GM19043 (cell line): ENCODE measurements at regions not wholly inside any gene's neighbourhood (a gene's known extent, or its start where the extent isn't known, plus 50 kb on each side); places are given as distances from the start of the nearest gene placed in this dataset.

Experiments
- ATAC-seq: cut with Tn5 transposase; IDR thresholded peaks from one replicate; pipeline ENCODE4 v1.9.1; 2021; ENCODE audit warnings: low read depth; ENCODE audit not compliant: unreplicated experiment

DNA sequence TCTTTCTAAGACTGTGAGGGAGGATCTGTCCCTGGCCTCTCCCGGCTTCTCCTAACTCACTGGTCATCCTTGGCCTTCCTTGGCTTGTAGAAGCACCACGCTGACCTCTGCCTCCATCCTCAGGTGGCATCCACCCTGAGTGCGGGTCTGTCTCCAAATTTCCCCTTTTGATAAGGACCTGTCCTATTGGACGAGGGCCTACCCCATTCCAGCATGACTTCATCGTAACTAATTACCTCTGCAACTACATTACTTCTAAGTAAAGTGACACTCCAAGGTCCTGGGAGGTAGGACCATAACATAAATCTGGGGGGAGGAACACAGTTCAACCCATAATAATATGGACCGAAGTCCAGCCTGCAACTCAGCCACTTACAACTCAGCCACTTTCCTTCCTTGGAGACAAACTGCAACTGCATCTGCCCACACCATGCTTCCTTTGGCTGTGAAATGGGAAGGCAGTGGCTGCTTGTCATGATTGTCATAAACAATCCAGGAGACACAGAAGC lies 229.6 kb upstream of the DIO3 start:
- no peak for ATAC-seq

DNA sequence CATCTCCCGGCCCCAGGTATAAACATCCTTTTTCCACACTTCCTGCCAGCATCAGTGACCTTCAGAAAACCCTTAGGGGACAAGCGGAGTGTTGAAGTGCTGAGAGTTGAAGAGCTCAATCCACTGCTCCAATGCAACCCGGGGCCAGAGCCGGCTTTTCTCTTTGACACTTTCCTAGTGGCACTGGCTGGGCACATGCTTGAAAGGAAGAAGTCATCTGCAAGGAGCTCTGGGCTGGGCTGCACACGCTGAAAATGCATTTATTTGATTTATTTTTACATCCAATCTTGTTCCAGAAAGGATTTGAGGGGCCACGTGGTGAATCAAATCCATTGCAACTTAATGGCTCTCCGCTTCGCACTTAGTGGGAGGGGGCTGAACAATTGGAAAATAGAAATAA lies 229.0 kb upstream of the DIO3 start:
- no peak for ATAC-seq

DNA sequence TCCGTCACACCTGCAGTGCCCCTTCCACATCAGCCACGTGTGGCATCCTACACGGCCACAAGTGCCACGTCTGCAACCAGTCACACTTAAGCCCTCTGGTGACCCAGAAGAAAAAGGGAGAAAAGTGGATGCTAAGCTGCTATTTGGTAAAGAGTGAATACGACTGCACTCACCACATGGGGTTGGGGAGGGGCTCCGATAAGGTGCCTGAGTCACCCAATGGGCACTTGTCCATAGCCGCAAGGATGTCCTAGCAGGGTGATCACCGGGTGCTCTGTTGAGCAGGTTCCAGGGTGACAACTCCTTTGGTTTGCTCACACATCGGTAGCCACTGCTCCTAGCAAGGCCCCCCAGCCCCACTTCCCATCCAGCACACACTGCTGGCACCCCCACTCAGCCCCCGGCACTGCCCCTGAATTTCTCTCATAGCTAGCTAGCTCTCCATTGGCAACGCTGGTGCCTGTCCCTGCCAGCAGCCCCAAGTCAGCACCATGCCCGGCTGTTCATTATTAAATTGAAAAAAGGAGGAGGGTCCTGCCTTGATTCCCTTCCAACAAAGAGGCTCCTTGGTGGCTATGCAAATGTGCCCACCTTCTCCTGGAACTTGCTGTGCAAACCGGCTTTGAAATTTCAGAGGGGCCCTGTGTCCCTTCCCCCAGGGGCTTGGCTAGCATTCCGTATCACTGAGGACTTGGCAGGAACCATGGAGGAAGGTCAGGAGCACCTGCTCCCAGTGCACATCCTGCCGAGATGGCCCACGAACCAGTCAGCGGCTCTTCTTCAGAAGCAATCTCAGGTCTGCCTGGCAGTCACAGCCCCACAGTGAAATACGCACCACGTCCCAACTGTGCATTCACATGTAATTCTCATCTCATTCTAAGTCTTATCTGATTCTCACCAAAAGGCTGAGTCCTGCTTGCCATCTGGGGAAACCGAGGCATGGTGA lies 227.7 kb upstream of the DIO3 start:
- no peak for ATAC-seq

DNA sequence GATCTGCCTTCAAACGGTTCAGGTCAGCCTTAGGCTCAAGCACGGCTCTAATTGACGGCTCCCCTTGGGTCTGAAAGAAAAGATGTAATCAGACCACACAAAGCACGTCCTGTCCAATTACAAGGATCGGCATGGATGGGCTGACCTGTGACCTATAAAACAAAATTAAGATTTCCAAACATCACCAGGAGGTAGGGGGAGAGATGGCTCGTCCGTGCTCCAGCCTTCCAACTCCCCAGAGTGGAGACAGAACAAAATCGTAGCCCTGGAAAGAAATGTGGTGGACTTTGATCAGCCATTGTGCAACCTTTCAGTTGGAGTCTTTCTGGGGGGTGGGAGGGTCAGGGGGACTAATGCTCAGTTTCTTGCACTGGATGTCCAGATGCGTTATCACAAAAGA lies 226.6 kb upstream of the DIO3 start:
- no peak for ATAC-seq

DNA sequence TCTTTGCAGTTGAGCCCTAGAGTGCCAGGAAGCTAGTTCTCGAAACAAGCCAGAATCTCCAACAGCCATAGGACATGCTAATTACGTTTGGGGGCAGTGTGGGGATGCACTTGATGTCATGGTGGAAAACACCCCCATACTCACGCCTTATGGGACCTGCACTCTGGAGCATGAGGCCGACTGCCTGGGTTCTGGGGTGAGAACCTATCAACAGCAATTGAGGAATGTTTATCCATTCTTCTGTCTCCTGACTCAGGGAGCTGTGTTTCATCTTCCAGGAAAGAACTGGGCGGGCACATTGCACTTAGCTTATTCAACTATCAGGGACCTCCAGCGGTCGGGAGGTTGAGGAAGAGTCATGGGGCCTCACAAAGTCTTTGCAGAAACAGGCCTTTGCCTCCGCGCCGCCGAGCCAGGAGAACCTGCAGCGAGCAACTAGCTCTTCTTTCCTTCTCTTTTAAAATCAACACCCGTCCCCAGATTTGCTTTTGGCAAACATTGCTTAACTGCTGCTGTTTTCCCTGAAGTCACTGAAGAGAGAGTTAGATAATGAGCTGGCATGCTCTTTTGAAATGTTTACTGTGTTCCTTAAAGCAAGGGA lies 226.1 kb upstream of the DIO3 start:
- ATAC-seq, result no peak

DNA sequence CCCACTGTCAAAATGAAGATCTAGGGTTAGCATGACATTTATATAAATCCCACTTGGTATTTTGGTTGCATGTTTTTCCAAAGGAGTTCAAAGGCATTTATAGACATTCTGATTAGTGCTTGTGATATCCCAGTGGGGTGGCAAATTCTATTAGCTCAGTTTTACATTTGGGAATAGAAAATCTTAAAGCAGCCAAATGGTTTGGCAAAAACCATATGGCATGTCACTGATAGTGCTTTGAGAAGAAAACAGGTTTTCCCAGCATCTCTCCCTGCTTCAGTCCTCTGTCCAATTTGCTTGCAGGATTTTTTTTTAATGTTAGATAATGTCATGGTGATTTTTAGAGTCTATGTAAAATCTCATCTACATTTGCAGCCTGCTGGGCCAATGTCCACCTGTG lies 225.1 kb upstream of the DIO3 start:
- ATAC-seq, result no peak

DNA sequence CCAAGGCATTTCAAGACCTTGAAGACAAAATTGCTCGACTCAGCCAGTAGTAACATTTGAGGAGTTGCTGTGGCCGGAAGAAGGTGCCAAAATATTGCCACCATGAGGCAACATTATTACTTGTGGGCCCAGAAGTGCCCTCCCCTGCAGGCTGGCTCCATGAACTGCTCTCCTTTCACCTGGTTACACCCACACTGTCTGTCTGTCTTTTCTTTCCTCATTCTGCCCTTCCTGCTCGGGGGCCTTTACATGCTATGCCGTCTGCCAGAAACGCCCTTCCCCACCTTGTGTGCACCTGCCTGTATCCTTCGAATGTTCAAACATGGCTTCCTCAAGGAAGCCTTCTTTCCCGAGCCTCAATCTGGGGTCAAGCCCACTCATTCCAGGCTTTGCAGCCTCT lies 224.2 kb upstream of the DIO3 start:
- ATAC-seq, result no peak

DNA sequence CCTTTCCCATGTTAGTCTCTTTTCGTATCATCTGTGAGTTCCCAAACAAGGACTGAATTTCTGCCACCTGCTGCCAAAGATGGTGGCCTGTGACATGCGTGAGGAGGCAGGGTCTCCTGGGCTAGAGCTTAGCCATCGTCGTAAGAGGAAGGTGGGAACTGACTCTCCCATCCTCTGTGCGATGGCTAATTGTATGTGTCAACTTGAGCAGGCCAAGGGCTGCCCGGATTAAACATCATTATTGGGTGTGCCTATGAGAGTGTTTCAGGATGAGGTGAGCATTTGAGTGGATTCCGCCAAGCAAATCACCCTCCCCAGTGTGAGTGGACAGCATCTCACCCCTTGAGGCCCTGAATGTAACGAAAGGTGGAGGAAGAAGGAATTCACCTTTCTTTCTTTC lies 220.7 kb upstream of the DIO3 start:
- no peak for ATAC-seq

DNA sequence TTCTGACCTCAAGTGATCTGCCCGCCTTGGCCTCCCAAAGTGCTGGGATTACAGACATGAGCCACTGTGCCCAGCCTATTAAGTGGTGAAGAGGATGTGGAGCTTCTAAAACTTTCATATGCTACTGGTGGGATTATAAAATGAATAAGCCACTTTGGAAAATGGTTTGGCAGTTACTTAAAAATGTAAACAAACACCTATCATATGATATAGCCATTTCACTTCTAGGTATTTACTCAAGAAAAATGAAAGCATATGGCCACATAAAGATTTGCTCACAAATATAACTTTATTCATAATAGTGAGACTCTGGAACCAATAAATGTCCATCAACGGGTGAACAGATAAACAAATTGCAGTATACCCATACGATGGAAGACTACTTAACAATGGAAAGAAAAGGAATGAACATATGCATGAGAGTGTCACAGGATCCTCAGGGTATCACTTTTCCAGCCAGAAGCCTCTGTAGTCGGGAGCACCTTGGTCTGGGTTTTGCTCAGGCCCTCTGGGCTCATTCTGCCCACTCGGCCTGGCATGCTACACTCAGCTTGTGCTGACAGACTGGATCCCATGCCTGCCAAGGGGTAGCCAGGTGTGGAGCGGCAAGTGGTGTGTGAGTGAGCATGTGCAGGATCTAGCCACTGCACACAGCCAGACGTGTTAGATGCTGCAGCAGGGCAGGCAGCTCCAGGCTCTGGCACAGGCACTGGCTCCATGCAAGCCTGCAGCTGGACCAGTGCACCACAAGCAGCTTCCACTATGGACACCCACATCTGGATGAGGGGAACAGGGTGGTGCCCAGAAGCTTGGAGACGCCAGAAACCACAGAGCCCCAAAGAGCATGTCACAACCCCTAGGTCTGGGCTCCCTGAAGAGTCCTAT lies 213.2 kb upstream of the DIO3 start:
- ATAC-seq, result no peak

DNA sequence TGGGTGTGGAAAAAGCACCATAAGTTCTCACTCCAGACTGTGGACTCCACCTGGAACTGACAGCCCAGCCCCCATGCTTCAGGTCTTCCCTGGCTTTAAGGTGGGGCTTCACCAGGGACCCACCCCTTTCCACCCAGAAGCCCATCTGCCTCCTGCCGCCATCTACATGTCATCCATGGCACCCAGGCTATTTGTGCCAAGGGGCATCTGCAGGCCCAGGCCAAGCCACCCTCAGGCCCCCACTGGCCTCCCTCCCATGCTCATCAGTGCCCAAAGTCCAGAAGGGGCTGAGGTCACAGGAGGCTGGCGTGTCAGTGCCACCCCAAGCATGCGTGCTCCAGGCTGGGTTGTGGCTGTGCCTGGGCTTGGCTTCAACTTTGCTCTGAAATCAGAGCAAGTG lies 212.2 kb upstream of the DIO3 start:
- no peak for ATAC-seq

DNA sequence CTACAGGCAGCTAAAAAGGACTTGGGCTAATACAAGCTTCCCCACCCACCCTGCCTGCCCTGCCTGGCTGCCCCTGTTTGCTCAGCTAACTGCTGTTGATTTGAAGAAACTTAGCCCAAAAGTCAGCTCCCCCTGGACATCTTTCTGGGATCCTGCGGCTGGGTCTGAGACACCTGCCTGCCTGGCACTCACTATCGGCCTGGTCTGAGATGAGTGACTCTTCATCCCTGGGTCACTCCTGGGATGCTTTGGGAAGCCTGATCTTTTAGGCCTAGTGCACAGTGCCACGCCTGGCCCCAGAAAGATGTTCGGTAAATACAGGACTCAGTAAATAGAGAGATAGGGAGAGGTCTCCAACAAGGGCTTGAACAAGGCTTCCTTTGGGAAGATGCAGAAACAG lies 211.3 kb upstream of the DIO3 start:
- no peak for ATAC-seq

DNA sequence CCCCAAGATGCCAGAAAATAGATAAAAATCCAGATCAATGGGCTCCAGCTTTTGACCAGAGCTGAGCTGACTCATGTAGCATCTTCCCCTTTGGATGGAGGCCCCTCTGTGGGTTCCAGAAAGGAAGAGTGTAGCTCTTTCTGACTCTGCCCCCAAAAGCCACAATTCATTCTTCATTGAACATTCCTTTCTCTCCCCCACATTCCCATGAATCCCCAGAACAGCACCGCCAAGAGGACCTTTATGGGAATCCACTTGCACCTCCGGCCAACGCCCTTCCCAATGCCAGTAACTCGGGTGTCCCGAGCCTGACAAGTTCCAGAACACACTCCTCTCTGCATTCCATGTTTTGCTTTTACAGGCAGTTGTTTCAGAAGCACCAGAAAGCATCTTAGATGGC lies 210.6 kb upstream of the DIO3 start:
- ATAC-seq, result no peak

DNA sequence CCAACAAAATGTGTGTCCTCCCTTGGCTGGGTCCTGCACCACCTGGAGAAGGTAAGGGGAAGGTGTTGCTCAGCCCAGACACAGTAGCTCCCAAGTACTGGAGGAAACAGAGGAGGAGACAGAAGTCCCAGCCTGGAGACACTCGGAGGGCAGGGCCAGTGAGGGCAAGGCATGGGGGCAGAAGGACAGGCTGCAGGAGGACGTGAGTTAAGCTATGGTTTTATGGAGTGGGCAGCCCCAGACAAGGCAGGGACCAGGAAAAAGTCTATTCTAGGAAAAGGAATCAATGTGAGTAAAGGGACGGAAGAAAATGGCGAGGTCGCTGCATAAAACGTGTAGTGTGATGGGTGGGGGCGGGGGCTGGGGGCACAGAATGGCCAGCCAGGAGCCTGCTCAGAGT lies 210.1 kb upstream of the DIO3 start:
- ATAC-seq, result no peak

DNA sequence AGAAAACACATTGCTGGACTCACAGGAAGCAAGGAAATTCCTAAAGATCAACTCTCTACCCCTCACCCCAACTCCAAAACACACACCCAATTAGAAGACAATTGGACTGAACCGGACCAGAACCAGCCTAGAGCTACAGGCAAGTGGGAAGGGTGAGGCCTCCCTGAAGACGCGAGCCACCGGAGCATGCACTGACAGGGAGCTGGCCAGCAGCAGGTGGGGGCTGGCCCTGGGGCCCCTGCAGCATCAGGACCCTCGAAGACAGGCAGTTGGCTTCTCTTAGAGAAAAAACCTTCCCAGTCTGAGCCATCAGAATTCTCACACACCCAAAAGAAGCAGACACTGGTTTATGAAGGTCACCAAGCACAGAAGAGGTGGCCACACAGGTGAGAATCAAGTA lies 209.5 kb upstream of the DIO3 start:
- ATAC-seq, result no peak

DNA sequence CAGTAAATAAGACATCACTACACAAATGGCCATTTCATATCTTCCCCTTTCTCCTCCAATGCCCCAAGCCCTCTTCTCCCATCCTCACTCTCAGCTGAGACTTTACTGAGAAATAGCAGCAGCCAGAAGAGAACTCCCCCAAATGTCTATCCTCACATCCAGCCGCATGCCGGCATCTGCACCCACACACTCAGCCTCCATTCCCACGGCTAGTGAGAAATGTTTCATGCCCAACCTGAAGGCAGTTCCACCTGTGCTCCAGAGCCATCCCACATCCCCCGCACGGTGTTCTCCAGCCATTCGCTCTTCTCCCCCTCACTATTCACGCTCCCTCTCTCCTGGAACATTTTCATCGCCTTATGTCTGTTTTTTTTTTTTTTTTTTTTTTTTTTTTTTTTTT lies 208.7 kb upstream of the DIO3 start:
- ATAC-seq, result no peak

DNA sequence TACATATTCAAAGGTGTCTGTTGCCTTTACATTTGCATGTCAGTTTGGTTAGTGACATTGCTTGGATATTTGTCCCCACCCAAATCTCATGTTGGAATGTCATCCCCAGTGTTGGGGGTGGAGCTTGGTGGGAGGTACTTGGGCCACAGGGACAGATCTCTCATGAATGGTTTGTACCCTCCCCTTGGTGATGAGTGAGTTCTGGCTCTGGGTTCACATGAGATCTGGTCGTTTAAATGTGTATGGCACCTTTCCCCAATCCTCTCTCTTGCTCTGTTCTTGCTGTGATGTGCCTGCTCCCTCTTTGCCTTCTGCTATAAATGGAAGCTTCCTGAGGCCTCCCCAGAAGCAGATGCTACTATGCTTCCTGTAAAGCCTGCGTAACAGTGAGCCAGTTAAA lies 207.9 kb upstream of the DIO3 start:
- no peak for ATAC-seq

DNA sequence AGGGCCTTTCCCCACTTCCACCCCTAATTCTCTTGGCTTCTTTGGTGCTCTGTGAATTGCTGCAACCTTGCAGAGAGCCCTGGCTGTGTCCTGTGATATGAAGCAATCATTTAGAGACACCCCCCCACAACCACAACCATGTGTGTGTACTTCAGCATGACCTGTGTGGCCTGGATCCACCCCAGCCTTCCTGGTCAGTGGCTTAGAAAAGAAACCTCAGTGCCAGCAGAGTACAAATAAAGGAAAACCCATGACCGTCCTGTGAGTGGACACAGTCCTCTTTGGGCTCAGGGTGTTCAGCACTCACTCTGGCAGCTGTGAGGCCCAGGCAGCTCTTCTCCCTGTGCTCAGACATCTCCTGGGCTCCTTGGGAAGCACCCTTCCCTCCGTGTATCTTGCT lies 206.6 kb upstream of the DIO3 start:
- no peak for ATAC-seq

DNA sequence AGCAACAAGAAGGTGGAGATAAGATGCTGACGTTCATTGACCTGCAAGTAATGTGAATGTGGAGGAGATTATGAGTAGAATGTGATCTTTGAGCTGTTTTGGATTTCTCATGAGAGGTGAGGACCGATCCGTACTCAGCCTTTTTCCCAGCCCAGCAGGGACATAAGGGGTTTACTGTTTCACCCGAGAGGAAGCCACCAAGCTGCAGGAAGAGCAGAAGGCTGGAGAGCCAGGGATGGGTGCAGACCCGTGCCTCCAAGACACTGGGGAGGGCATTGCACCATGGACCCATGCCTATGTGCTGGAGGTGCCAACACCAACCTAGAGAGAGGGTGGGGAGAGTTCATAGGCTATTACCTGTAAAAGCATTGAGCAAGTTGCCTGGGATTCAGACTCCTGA lies 206.0 kb upstream of the DIO3 start:
- no peak for ATAC-seq

DNA sequence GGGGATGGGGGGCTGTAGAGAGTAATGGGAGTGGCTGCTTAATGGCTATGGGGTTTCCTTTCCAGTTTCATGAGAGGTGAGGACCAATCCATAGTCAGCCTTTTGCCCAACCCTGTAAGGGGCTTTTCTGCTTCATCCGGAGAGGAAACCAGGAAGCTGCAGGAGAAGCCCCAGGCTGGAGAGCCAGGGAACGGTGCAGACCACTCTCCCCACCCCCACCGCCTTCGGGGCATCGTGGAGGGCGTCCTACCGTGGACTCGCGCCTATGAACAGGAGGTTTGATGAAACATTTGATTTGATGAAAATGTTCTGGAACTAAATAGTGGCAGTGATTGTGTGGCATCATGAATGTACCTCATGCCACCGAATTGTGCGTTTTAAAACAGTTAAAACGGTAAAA lies 204.3 kb upstream of the DIO3 start:
- no peak for ATAC-seq

DNA sequence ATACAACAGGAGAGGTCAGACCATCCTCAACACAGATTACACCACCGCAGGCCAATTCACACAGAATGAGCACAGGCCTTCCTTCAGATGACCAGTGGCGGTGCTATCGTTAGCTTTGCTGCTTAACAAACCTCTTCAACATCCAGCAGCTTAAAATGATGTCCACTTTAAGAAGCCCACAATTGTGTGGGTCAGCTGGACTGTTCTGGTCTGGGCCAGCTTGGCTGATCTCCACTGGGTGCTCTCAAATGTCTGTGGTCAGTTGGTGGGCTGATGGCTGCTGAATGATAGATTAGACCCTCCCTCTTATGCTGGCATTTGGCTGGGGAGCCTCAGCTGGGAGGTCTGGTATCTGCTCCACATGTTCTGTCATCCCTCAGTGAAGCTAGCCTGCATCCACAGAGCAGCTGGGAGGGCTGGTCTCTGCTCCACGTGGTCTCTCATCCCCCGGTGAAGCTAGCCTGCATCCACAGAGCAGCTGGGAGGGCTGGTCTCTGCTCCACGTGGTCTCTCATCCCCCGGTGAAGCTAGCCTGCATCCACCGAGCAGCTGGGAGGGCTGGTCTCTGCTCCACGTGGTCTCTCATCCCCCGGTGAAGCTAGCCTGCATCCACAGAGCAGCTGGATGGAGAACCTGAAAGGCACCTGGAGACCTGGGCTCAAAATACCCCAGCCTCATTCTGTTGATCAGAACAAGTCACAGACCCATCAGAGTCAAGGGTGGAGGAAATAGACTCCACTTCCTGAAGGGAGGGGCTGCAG lies 203.6 kb upstream of the DIO3 start:
- no peak for ATAC-seq
